Erythroblast (primary cell): ENCODE measurements at regions not wholly inside any gene's neighbourhood (a gene's known extent, or its start where the extent isn't known, plus 50 kb on each side); places are given as distances from the start of the nearest gene placed in this dataset.

Source experiments
- GATA1 ChIP-seq: IDR thresholded peaks from 2 replicates; pipeline ENCODE4 v1.6.1; 2011; ENCODE audit warnings: low read depth, mild to moderate bottlenecking, control low read depth, low read length, moderate library complexity
- POLR2A ChIP-seq: IDR thresholded peaks from 2 replicates; pipeline ENCODE4 v1.6.1; 2011; ENCODE audit warnings: mild to moderate bottlenecking, low read length

DNA sequence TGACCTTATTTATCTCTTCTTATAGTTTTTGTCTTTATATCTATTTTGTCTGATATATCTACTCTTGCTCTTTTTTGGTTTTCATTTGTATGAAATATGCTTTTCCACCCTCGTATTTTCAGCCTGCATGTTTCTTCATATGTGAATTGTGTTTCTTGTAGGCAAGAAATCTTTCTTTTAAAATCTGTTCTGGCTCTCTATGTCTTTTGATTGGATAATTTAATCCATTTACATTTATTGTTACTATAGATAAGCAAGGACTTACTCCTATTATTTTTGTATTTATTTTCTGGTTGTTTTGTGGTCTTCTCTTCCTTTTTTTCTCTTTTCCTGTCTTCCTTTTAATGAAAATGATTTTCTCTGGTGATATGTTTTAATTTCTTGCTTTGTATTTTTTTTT lies 403.1 kb downstream of the DCAF12L2 start:
- TF ChIP-seq POLR2A (no peak), GATA1 (no peak)
